GM06990 (cell line): ENCODE measurements at regions not wholly inside any gene's neighbourhood (a gene's known extent, or its start where the extent isn't known, plus 50 kb on each side); places are given as distances from the start of the nearest gene placed in this dataset.

Experiments
- DNase-seq: peaks from one replicate; pipeline ENCODE4 v3.0.0-alpha.2; 2011; ENCODE audit not compliant: insufficient read length; ENCODE audit errors: extremely low read depth
- H3K27me3 ChIP-seq: replicated peaks from 2 replicates; pipeline ENCODE4 v1.6.0; 2011; ENCODE audit warnings: low read length; ENCODE audit not compliant: control insufficient read depth, insufficient read depth
- H3K36me3 ChIP-seq: 2 replicates; pipeline ENCODE4 v1.5.1; 2011; ENCODE audit warnings: low read length; ENCODE audit not compliant: control insufficient read depth, insufficient read depth
- H3K4me3 ChIP-seq: replicated peaks from 2 replicates; pipeline ENCODE4 v1.5.1; 2011; ENCODE audit warnings: low read depth, mild to moderate bottlenecking, control low read depth, low read length
- TF ChIP-seq, protein P1 (sequence below): IDR thresholded peaks from 2 replicates; pipeline ENCODE4 v1.5.1; 2011; ENCODE audit warnings: low read length, control low read depth, mild to moderate bottlenecking, inconsistent platforms; ENCODE audit not compliant: insufficient read depth, poor library complexity, severe bottlenecking

DNA sequence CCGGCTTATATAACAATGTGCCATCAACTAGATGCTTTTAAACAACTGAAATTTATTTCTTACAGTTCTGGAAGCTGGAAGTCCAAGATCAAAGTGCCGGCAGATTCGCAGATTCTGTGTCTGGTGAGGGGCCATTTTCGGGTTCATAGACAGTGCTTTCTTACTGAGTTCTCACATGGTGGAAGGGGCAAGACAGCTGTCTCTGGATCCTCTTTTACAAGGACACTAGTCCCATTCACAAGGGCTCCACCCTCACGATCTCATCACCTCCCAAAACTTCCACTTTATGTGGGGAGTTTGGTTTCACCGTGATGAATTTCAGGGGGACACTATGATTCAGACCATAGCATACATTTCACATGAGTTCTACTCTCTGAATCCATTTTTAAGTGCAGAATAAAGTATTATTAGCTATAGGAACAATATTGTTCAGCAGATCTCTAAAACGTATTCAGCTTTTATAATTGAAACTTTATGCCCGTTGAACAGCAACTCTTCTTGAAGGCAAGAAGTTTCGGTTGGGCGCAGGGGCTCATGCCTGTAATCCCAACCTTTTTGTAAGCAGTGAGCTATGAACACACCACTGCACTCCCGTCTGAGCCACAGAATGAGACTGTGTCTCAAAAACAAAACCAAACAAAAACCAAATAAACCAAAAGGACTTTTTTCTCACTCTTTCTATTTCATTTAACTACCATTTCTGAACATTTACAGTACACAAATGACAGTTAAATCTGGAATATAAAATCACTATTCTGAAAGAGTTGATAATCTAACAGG lies 502.8 kb downstream of the CMPK2 start:
- DNase-seq = no peak
- H3K4me3 ChIP-seq = no peak overlapping the region
- TF ChIP-seq, protein P1, sequence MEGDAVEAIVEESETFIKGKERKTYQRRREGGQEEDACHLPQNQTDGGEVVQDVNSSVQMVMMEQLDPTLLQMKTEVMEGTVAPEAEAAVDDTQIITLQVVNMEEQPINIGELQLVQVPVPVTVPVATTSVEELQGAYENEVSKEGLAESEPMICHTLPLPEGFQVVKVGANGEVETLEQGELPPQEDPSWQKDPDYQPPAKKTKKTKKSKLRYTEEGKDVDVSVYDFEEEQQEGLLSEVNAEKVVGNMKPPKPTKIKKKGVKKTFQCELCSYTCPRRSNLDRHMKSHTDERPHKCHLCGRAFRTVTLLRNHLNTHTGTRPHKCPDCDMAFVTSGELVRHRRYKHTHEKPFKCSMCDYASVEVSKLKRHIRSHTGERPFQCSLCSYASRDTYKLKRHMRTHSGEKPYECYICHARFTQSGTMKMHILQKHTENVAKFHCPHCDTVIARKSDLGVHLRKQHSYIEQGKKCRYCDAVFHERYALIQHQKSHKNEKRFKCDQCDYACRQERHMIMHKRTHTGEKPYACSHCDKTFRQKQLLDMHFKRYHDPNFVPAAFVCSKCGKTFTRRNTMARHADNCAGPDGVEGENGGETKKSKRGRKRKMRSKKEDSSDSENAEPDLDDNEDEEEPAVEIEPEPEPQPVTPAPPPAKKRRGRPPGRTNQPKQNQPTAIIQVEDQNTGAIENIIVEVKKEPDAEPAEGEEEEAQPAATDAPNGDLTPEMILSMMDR = no peak
- no peaks in the 10 kb centered on the region for H3K36me3 ChIP-seq
- no peaks in the 10 kb centered on the region for H3K27me3 ChIP-seq

DNA sequence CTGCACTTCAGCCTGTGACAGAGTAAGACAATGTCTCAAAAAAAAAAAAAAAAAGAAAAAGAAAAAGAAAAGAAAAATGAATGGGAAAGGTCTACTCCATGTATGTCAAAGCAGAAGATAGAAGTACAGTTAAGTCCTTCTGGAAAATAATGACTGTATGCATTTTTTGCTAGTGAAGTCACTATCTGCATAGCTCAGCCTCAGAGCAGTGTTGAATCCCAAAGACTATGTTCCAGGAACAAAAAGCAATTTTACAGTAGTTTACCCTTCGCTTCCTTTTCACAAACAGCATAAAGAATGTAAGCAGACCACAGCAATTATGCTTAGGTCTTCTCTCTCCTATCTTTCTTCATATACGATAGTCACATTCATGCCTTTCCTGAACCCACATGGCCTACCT lies 497.4 kb downstream of the CMPK2 start:
- no peaks in the 10 kb centered on the region for H3K36me3 ChIP-seq
- no peaks in the 10 kb centered on the region for H3K27me3 ChIP-seq
- no peak overlapping the region for H3K4me3 ChIP-seq
- no peak for DNase-seq
- TF ChIP-seq, protein P1 = no peak

DNA sequence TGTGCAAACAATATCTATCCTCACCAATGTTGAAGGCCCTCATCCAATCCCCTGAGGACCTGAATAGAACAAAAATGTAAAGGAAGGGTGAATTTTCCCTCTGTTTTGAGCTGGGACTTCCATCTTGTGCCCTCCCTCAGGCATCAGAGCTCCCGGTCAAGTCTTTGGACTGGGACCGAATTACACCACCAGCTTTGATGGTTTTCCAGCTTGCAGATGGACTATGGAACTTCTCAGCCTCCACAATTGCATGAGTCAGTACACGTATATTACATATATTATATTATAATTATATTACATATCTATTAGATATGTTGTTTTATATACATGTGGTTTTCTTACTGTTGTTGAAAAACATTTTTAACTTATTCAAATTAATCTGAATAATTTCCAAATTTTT lies 496.4 kb downstream of the CMPK2 start:
- Histone ChIP-seq H3K36me3 (no peaks in the 10 kb centered on the region), H3K27me3 (no peaks in the 10 kb centered on the region), H3K4me3 (no peak overlapping the region)
- TF ChIP-seq, protein P1 = no peak
- no peak for DNase-seq

DNA sequence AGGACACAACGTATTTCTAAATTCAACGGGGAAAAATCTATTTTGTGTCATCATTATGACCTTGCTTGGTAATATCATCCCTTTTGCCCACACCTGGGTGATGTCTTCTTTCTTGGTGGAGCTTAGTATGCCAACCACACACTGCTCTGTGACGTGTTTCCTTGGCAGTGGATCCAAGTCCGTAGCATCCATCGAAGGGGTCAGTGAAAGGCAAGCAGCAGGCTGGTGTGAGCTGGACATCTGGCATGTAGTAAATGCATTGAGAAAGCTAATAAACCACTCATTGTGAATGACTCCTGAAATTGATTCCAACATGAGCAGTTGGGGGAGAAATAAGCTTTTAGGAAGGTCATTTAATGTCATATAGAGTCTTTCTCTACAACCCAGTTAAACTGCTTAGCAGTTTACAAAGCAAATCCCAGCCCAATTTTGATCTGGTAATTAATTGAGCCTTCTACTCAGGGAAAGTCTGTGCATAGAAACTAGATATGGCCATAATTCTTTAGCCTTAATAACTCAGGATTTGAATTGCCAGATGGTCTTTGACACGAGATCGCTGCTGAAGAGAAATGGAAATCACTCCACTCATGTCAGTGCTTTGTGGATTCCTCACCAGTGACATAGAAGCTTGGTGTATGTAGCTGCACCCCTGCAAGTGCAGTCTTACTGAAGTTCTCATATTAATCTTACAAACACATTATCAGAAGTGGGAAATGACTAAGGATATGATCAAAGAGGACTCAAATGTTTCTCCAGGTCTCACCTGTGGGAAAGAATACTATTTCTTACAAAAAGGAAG lies 494.8 kb downstream of the CMPK2 start:
- Histone ChIP-seq H3K4me3 (no peak overlapping the region), H3K27me3 (no peaks in the 10 kb centered on the region), H3K36me3 (no peaks in the 10 kb centered on the region)
- no peak for DNase-seq
- TF ChIP-seq, protein P1 = no peak

DNA sequence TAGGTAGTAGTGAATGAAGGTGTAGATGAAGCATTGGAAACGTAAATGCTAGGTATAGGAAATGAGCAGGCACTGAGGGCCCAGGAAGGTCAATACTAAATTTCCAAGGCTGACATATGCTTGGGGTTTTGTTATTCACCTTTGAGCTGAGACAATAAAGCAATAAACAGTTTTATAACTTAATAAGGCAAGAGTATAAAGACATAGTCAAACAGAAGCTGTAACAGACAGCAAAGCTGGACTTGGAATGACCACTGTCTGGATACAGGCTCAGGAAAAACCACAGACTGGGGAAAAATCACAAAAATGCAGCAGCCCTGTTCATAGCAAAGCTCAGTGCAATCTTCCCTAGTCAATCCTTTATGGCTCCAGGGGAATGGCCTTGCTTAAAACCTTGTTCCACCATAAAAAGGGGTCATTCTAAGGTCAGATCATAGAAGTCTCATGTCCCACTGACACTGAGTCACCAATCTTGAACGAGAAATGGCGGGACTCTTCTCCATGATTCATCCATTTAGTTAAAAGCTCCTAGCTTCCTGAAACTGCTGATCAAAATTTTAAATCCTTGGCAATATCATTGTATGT lies 493.3 kb downstream of the CMPK2 start:
- TF ChIP-seq, protein P1 = no peak
- no peak for DNase-seq

More for the DNA sequence above, 493.3 kb downstream of the CMPK2 start:
- no peaks in the 10 kb centered on the region for H3K36me3 ChIP-seq
- H3K4me3 ChIP-seq = no peak overlapping the region
- no peaks in the 10 kb centered on the region for H3K27me3 ChIP-seq
